ENCODE measurements at regions not wholly inside any gene's neighbourhood (a gene's known extent, or its start where the extent isn't known, plus 50 kb on each side); places are given as distances from the start of the nearest gene placed in this dataset.

DNA sequence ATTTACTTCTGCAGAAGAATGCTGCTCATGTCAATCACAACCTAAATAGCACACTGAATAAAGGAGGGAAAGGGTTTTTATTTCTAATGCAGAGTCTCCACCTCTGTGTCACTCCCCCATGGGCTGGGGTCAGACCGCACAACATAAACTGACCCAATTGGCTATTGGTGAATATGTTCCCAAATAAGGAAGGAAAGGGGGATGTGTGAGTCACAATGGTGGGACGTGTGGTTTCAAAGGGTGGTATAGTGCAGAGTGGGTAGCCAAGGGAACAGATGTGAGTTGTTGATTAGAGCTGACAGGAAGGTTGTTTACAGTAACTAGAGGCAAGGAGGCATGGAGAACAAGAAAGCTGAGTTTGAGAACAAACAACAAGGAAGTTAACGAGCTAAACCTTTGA is 491.8 kb downstream of the ZPLD1 start:
- TF ChIP-seq, protein P1, sequence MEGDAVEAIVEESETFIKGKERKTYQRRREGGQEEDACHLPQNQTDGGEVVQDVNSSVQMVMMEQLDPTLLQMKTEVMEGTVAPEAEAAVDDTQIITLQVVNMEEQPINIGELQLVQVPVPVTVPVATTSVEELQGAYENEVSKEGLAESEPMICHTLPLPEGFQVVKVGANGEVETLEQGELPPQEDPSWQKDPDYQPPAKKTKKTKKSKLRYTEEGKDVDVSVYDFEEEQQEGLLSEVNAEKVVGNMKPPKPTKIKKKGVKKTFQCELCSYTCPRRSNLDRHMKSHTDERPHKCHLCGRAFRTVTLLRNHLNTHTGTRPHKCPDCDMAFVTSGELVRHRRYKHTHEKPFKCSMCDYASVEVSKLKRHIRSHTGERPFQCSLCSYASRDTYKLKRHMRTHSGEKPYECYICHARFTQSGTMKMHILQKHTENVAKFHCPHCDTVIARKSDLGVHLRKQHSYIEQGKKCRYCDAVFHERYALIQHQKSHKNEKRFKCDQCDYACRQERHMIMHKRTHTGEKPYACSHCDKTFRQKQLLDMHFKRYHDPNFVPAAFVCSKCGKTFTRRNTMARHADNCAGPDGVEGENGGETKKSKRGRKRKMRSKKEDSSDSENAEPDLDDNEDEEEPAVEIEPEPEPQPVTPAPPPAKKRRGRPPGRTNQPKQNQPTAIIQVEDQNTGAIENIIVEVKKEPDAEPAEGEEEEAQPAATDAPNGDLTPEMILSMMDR (IDR thresholded peaks at IDR 0.05), result no peak
- TF ChIP-seq POLR2A (IDR thresholded peaks at IDR 0.05), result no peak
